H1 (cell line): ENCODE measurements at regions not wholly inside any gene's neighbourhood (a gene's known extent, or its start where the extent isn't known, plus 50 kb on each side); places are given as distances from the start of the nearest gene placed in this dataset.

Source experiments
- CTCF ChIA-PET: fragments of 300-600 bp; sonication (Branson Sonifier 250); formaldehyde crosslinking; loops from one replicate; lab custom pipeline; 2021; ENCODE audit not compliant: partially characterized antibody; lab: Charles Lee
- POLR2A ChIA-PET: fragments of 300-600 bp; sonication (Branson Sonifier 250); formaldehyde crosslinking; loops from one replicate; lab custom pipeline; 2021; ENCODE audit warnings: inconsistent platforms; ENCODE audit not compliant: partially characterized antibody; lab: Charles Lee
- DNase-seq, 2 experiments: peaks; one replicate each; pipeline versions ENCODE4 v3.0.0 to v3.0.0-alpha.2; 2010 to 2022; ENCODE audit warnings: low spot score in 2 of 2, low read depth in 1 of 2, mixed read lengths in 1 of 2
- FAIRE-seq: peaks from 2 replicates; lab custom pipeline; 2011; peaks lifted over from hg19 to GRCh38; lab: Jason Lieb, UNC
- H2AFZ ChIP-seq: 2 replicates; pipeline ENCODE4 v1.8.1; 2012; ENCODE audit warnings: low read length, inconsistent platforms
- H2AK5ac ChIP-seq: 2 replicates; pipeline ENCODE4 v1.6.1; 2013; ENCODE audit warnings: low read depth, low read length
- H2BK120ac ChIP-seq: replicated peaks from 2 replicates; pipeline ENCODE3; 2013; ENCODE audit warnings: low read depth, low read length, inconsistent platforms
- H2BK12ac ChIP-seq: 2 replicates; pipeline ENCODE4 v1.6.1; 2013; ENCODE audit warnings: low read depth, low read length
- H2BK15ac ChIP-seq: 2 replicates; pipeline ENCODE4 v1.6.1; 2013; ENCODE audit warnings: low read length
- H2BK20ac ChIP-seq: 2 replicates; pipeline ENCODE4 v1.6.1; 2013; ENCODE audit warnings: low read length
- H2BK5ac ChIP-seq: 2 replicates; pipeline ENCODE4 v1.6.1; 2013; ENCODE audit warnings: low read depth, low read length
- H3K14ac ChIP-seq: 2 replicates; pipeline ENCODE4 v1.6.1; 2013; ENCODE audit warnings: inconsistent platforms; ENCODE audit not compliant: insufficient read length
- H3K18ac ChIP-seq: 2 replicates; pipeline ENCODE4 v1.6.1; 2013; ENCODE audit warnings: low read length; ENCODE audit errors: extremely low read depth
- H3K23ac ChIP-seq: 2 replicates; pipeline ENCODE4 v1.6.1; 2013; ENCODE audit warnings: inconsistent platforms; ENCODE audit not compliant: insufficient read length
- H3K23me2 ChIP-seq: 2 replicates; pipeline ENCODE4 v1.6.1; 2013; ENCODE audit warnings: low read depth, low read length
- H3K27ac ChIP-seq: 2 replicates; pipeline ENCODE4 v1.6.1; 2011; ENCODE audit warnings: low read depth, low read length, inconsistent platforms
- H3K27me3 ChIP-seq, 4 experiments: replicated peaks in 1 of 4; 1 replicate in 1 of 4; 2 replicates in 3 of 4; pipeline versions ENCODE4 v1.6.1 to v1.8.1; 2011 to 2013; ENCODE audit warnings: low read length in 3 of 4, mild to moderate bottlenecking in 3 of 4, inconsistent platforms in 2 of 4, mixed read lengths in 2 of 4, moderate library complexity in 1 of 4; ENCODE audit not compliant: control insufficient read depth in 3 of 4, insufficient read depth in 3 of 4; ENCODE audit errors: extremely low read depth in 1 of 4
- H3K36me3 ChIP-seq, 4 experiments: 2 replicates each; pipeline versions ENCODE4 v1.6.1 to v1.8.1; 2011 to 2013; ENCODE audit warnings: mild to moderate bottlenecking in 4 of 4, low read length in 3 of 4, moderate library complexity in 2 of 4, control low read depth in 1 of 4, inconsistent platforms in 1 of 4; ENCODE audit not compliant: insufficient read depth in 4 of 4, control insufficient read depth in 2 of 4
- H3K4ac ChIP-seq: replicated peaks from 2 replicates; pipeline ENCODE3; 2013; ENCODE audit warnings: low read length, low read depth, mixed read lengths, inconsistent platforms; ENCODE audit not compliant: insufficient read length
- H3K4me1 ChIP-seq, 4 experiments: replicated peaks in 1 of 4; 1 replicate in 1 of 4; 2 replicates in 3 of 4; pipeline versions ENCODE4 v1.6.1 to v1.8.1; 2011 to 2013; ENCODE audit warnings: low read length in 3 of 4, inconsistent platforms in 2 of 4, mixed read lengths in 1 of 4; ENCODE audit not compliant: insufficient read depth in 4 of 4, control insufficient read depth in 3 of 4
- H3K4me2 ChIP-seq, 2 experiments: 2 replicates each; pipeline versions ENCODE4 v1.6.1 to v1.8.1; 2011 to 2013; ENCODE audit warnings: low read depth in 2 of 2, low read length in 2 of 2, control low read depth in 1 of 2, inconsistent platforms in 1 of 2, mild to moderate bottlenecking in 1 of 2; ENCODE audit not compliant: insufficient read depth in 1 of 2
- H3K4me3 ChIP-seq, 4 experiments: fragments of 200-600, 300-600 bp in 1 of 4; sonication (generic), shearing (Covaris generic), sonication (Bioruptor Twin) in 1 of 4; 2 replicates each; pipeline versions ENCODE4 v1.5.1 to v1.8.1; 2011 to 2016; ENCODE audit warnings: low read length in 4 of 4, low read depth in 3 of 4, control low read depth in 2 of 4, inconsistent platforms in 2 of 4, mild to moderate bottlenecking in 2 of 4, mixed read lengths in 1 of 4, moderate library complexity in 1 of 4; ENCODE audit not compliant: insufficient read depth in 2 of 4; ENCODE audit errors: extremely low read depth in 1 of 4
- H3K56ac ChIP-seq: replicated peaks from 2 replicates; pipeline ENCODE3; 2013; ENCODE audit warnings: low read depth, mild to moderate bottlenecking, mixed read lengths, low read length, inconsistent platforms; ENCODE audit not compliant: insufficient read length
- H3K79me1 ChIP-seq: 2 replicates; pipeline ENCODE4 v1.6.1; 2013; ENCODE audit warnings: low read depth, low read length, control low read depth
- H3K79me2 ChIP-seq, 2 experiments: 2 replicates each; pipeline versions ENCODE4 v1.6.1 to v1.8.1; 2012 to 2013; ENCODE audit warnings: low read length in 2 of 2, mild to moderate bottlenecking in 2 of 2, inconsistent platforms in 1 of 2; ENCODE audit not compliant: insufficient read depth in 2 of 2, control insufficient read depth in 1 of 2
- H3K9ac ChIP-seq, 4 experiments: replicated peaks in 1 of 4; 1 replicate in 1 of 4; 2 replicates in 3 of 4; pipeline versions ENCODE4 v1.6.1 to v1.8.1; 2011 to 2013; ENCODE audit warnings: low read depth in 3 of 4, low read length in 3 of 4, control low read depth in 2 of 4, mild to moderate bottlenecking in 2 of 4, moderate library complexity in 2 of 4, inconsistent platforms in 1 of 4; ENCODE audit errors: extremely low read depth in 1 of 4
- H3K9me3 ChIP-seq, 2 experiments: 2 replicates each; pipeline versions ENCODE4 v1.6.1 to v1.8.1; 2012 to 2013; ENCODE audit warnings: mild to moderate bottlenecking in 2 of 2, moderate library complexity in 2 of 2, control low read depth in 1 of 2, inconsistent platforms in 1 of 2, low read depth in 1 of 2, low read length in 1 of 2, mixed read lengths in 1 of 2; ENCODE audit not compliant: insufficient read depth in 2 of 2
- H4K20me1 ChIP-seq, 2 experiments: replicated peaks in 1 of 2; 2 replicates each; pipeline versions ENCODE3 to v1.8.1; 2011 to 2013; ENCODE audit warnings: inconsistent platforms in 2 of 2, low read length in 2 of 2, mild to moderate bottlenecking in 1 of 2; ENCODE audit not compliant: insufficient read depth in 2 of 2, control insufficient read depth in 1 of 2
- H4K5ac ChIP-seq: 2 replicates; pipeline ENCODE4 v1.6.1; 2013; ENCODE audit warnings: low read length, low read depth, mixed read lengths, inconsistent platforms; ENCODE audit not compliant: insufficient read length
- H4K8ac ChIP-seq: 2 replicates; pipeline ENCODE4 v1.8.0; 2013; ENCODE audit warnings: mild to moderate bottlenecking, moderate library complexity, low read length, inconsistent platforms; ENCODE audit not compliant: insufficient read depth; ENCODE audit errors: extremely low read depth
- H4K91ac ChIP-seq: replicated peaks from 2 replicates; pipeline ENCODE3; 2013; ENCODE audit warnings: low read length, mixed read lengths, inconsistent platforms; ENCODE audit not compliant: insufficient read length
- ASH2L ChIP-seq: fragments of 200-600, 300-600 bp; sonication (generic); IDR thresholded peaks from one replicate; pipeline ENCODE4 v1.7.1; 2017; ENCODE audit warnings: low read length
- BRCA1 ChIP-seq: IDR thresholded peaks from 2 replicates; pipeline ENCODE4 v1.6.1; 2012; ENCODE audit warnings: low read depth, low read length, improper control_type of control experiment
- CBX5 ChIP-seq: fragments of 300-800, 300-1000 bp; sonication (generic); IDR thresholded peaks from 2 replicates; pipeline ENCODE4 v1.7.1; 2016; ENCODE audit warnings: antibody characterized with exemption, low read length, low read depth
- HDAC2 ChIP-seq, 2 experiments: fragments of 300-600 bp in 1 of 2; sonication (generic) in 1 of 2; IDR thresholded peaks; 2 replicates each; pipeline ENCODE4 v1.6.1; 2011 to 2012; ENCODE audit warnings: low read depth in 2 of 2, low read length in 2 of 2, mild to moderate bottlenecking in 2 of 2, moderate library complexity in 2 of 2, borderline replicate concordance in 1 of 2, inconsistent platforms in 1 of 2
- JUND ChIP-seq: IDR thresholded peaks from 2 replicates; pipeline ENCODE4 v1.6.1; 2011; ENCODE audit warnings: mild to moderate bottlenecking, improper control_type of control experiment, low read length
- KDM4A ChIP-seq: IDR thresholded peaks from one replicate; pipeline ENCODE4 v1.7.1; 2012; ENCODE audit warnings: low read depth, mild to moderate bottlenecking, moderate library complexity, low read length, inconsistent platforms; ENCODE audit not compliant: severe bottlenecking
- MAX ChIP-seq: IDR thresholded peaks from 2 replicates; pipeline ENCODE4 v1.6.1; 2012; ENCODE audit warnings: inconsistent platforms
- NANOG ChIP-seq: IDR thresholded peaks from 2 replicates; pipeline ENCODE4 v1.6.1; 2011; ENCODE audit warnings: low read length, low read depth, mild to moderate bottlenecking, inconsistent platforms; ENCODE audit not compliant: insufficient read depth, poor library complexity, severe bottlenecking
- RBBP5 ChIP-seq: IDR thresholded peaks from 2 replicates; pipeline ENCODE4 v1.7.1; 2012; ENCODE audit warnings: low read depth, mild to moderate bottlenecking, inconsistent platforms, low read length, moderate library complexity, borderline replicate concordance
- SIN3A ChIP-seq, 2 experiments: IDR thresholded peaks in 1 of 2; conservative IDR thresholded peaks in 1 of 2; 2 replicates each; pipeline ENCODE4 v1.6.1; 2011 to 2012; ENCODE audit warnings: low read length in 2 of 2, improper control_type of control experiment in 1 of 2, low read depth in 1 of 2, mild to moderate bottlenecking in 1 of 2
- SIX5 ChIP-seq: IDR thresholded peaks from 2 replicates; pipeline ENCODE4 v1.6.1; 2011; ENCODE audit warnings: mild to moderate bottlenecking, low read depth, low read length
- SP1 ChIP-seq: IDR thresholded peaks from 2 replicates; pipeline ENCODE4 v1.6.1; 2011; ENCODE audit warnings: low read depth, low read length
- SRF ChIP-seq: IDR thresholded peaks from 2 replicates; pipeline ENCODE4 v1.6.1; 2011; ENCODE audit warnings: mild to moderate bottlenecking, low read depth, low read length, moderate library complexity
- TCF12 ChIP-seq: IDR thresholded peaks from 2 replicates; pipeline ENCODE4 v1.6.1; 2011; ENCODE audit warnings: low read depth, mild to moderate bottlenecking, low read length
- WGBS, 2 experiments: shearing (Covaris generic) in 1 of 2; methylation state at CpG; one replicate each; pipeline versions ENCODE4 v1.1.6 to v1.1.7; 2013 to 2015; ENCODE audit warnings: low lambda C conversion rate in 2 of 2, mixed read lengths in 2 of 2, inconsistent platforms in 1 of 2, low coverage in 1 of 2, missing lambda C conversion rate in 1 of 2; ENCODE audit not compliant: insufficient replicate concordance in 2 of 2, insufficient coverage in 1 of 2, insufficient read length in 1 of 2; ENCODE audit errors: extremely low coverage in 1 of 2, missing lambda C conversion rate in 1 of 2; 5-methylcytosine and 5-hydroxymethylcytosine counted together
- TF ChIP-seq, protein P1 (sequence below): IDR thresholded peaks from 2 replicates; pipeline ENCODE4 v1.6.1; 2011; ENCODE audit warnings: low read depth, mild to moderate bottlenecking, low read length; ENCODE audit not compliant: insufficient read depth

DNA sequence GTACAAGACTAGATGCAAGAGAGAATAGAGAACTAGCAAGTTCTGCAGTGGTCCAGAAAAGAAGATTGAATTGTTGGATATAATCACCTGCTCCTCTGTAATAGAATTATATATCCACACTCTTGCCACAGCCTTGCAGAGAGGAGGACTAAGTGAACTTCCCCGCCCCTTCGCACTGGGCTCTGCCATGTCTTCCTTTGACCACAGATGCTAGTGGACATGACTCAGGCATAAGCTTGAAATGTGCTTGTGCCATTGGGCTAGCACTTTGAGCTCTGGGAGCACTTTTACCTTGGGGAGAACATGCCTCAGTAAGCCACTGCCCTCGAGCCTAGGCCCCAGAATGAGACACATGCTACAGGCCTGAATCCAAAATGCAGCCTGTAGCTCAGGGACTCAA lies 113.5 kb upstream of the RASA1 start:
- no peak overlapping the region for H4K5ac ChIP-seq
- 86% methylated on average over 3 of the region's 3 CpGs; no CpG with 5 or more reads in 1 of the 2 experiments for WGBS, 2 experiments
- H3K4me2 ChIP-seq: no peak overlapping the region
- no peaks in the 10 kb centered on the region; a peak in 1 of 7 replicates for H3K4me1 ChIP-seq
- H4K91ac ChIP-seq: no peak overlapping the region
- ChIA-PET CTCF (no interaction called here), POLR2A (no interaction called here)
- H2BK5ac ChIP-seq: no peak overlapping the region
- H3K23me2 ChIP-seq: no peaks in the 10 kb centered on the region
- H4K8ac ChIP-seq: no peak overlapping the region
- no peak overlapping the region for H2BK12ac ChIP-seq
- H3K4ac ChIP-seq: no peak overlapping the region
- no peak overlapping the region for H2BK15ac ChIP-seq
- no peak overlapping the region for H3K14ac ChIP-seq
- no peak overlapping the region for H3K56ac ChIP-seq
- no peaks in the 10 kb centered on the region for H3K79me1 ChIP-seq
- H3K27ac ChIP-seq: no peak overlapping the region
- H2AFZ ChIP-seq: no peak overlapping the region
- no peaks in the 10 kb centered on the region for H3K27me3 ChIP-seq
- no peaks in the 10 kb centered on the region for H3K36me3 ChIP-seq
- H3K23ac ChIP-seq: no peak overlapping the region
- no peak overlapping the region for H3K9ac ChIP-seq
- FAIRE-seq (no peak), DNase-seq (no peak)
- no peaks in the 10 kb centered on the region for H4K20me1 ChIP-seq
- no peak overlapping the region for H3K4me3 ChIP-seq
- H2BK120ac ChIP-seq: no peak overlapping the region
- no peaks in the 10 kb centered on the region for H3K9me3 ChIP-seq
- no peaks in the 10 kb centered on the region for H3K79me2 ChIP-seq
- H2AK5ac ChIP-seq: no peak overlapping the region
- no peak overlapping the region for H3K18ac ChIP-seq
- H2BK20ac ChIP-seq: no peak overlapping the region
- TF ChIP-seq RBBP5: no peak
- no peak for TF ChIP-seq SIN3A (conservative IDR thresholded peaks at IDR 0.05 in 1 of 2, IDR thresholded peaks at IDR 0.05 in 1 of 2; ENCODE audit: low read depth in 1 of 2, low read length in 2 of 2)
- TF ChIP-seq SP1: no peak
- no peak for TF ChIP-seq JUND
- no peak for TF ChIP-seq TCF12
- no peak for TF ChIP-seq SRF
- TF ChIP-seq MAX: no peak
- no peak for TF ChIP-seq HDAC2 (IDR thresholded peaks at IDR 0.05; ENCODE audit: borderline replicate concordance in 1 of 2, low read depth in 2 of 2, low read length in 2 of 2)
- TF ChIP-seq KDM4A: no peak
- TF ChIP-seq BRCA1: no peak
- TF ChIP-seq, protein P1, sequence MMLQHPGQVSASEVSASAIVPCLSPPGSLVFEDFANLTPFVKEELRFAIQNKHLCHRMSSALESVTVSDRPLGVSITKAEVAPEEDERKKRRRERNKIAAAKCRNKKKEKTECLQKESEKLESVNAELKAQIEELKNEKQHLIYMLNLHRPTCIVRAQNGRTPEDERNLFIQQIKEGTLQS: no peak
- no peak for TF ChIP-seq NANOG
- TF ChIP-seq SIX5: no peak
- TF ChIP-seq CBX5: no peak
- no peak for TF ChIP-seq ASH2L
